VCaP (cell line): ENCODE measurements at regions not wholly inside any gene's neighbourhood (a gene's known extent, or its start where the extent isn't known, plus 50 kb on each side); places are given as distances from the start of the nearest gene placed in this dataset.
"Not testable (repeated sequence)": the region's sequence is repeated elsewhere in the genome, so short reads cannot be mapped to it uniquely, and the experiment has no call there.

Experiments used
- H3K27ac ChIP-seq: fragments of 450-650 bp; 2 replicates; pipeline ENCODE4 v1.5.1; 2017
- CTCF ChIP-seq: fragments of 450-650 bp; conservative IDR thresholded peaks from 2 replicates; pipeline ENCODE4 v1.5.1; 2017; ENCODE audit warnings: mild to moderate bottlenecking, moderate library complexity

DNA sequence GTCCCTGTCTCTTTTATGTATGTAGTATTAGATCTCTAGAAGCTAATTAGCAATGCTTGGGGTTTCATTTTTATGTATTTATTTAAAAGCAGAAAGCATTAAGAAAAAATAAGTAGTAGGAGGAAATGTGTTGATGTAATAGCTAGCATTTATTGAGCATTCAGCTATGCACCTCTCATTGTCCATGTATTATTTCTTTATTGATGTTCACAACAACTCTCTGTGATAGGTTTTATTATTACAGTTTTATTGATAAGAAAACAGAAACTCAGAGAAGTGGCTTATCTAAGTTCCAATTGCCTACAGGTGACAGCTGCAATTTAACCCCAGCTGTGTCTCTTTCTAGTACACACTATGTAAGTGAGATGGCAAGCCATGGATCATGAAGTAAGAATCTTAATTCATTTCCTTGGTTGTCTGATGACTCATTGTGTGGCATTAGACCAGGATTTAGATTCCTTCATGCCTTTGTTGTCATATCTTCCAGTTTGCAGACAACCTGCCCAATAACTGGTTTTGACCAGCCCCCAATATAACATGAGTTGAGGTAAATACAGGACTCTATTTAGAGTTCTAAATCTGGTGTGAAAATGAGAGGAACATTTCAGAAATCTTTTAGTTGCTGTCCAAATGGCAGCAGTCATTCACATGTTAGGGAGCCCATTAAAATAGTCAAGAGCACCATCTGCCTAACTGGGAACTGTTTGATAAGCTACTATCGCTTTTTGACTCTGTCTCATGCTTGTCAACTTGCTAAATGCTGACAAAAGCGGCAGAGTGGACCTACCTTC is 170.8 kb upstream of the PHACTR1 start:
- no peak for TF ChIP-seq CTCF
- H3K27ac ChIP-seq, result no peak overlapping the region

- TF ChIP-seq CTCF, result no peak
Measured at GRCh38 chr6:12546410-12547002, 170.1 kb upstream of the PHACTR1 start.

GRCh38 chr6:12548526-12548925 is 168.0 kb upstream of the PHACTR1 start:
- H3K27ac ChIP-seq, result no peak overlapping the region
- no peak for TF ChIP-seq CTCF

More at GRCh38 chr6:12546410-12547002, 170.1 kb upstream of the PHACTR1 start:
- H3K27ac ChIP-seq, result no peak overlapping the region

DNA sequence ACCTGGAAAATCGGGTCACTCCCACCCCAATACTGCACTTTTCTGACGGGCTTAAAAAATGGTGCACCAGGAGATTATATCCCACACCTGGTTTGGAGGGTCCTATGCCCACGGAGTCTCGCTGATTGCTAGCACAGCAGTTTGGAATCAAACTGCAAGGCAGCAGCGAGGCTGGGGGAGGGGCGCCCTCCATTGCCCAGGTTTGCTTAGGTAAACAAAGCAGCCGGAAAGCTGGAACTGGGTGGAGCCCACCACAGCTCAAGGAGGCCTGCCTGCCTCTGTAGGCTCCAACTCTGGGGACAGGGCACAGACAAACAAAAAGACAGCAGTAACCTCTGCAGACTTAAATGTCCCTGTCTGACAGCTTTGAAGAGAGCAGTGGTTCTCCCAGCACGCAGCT is 167.1 kb upstream of the PHACTR1 start:
- H3K27ac ChIP-seq, result not testable (repeated sequence)

DNA sequence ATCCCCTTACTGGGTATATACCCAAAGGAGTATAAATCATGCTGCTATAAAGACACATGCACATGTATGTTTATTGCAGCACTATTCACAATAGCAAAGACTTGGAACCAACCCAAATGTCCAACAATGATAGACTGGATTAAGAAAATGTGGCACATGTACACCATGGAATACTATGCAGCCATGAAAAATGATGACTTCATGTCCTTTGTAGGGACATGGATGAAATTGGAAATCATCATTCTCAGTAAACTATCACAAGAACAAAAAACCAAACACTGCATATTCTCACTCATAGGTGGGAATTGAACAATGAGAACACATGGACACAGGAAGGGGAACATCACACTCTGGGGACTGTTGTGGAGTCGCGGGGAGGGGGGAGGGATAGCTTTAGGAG is 161.7 kb upstream of the PHACTR1 start:
- H3K27ac ChIP-seq, result not testable (repeated sequence)

- H3K27ac ChIP-seq, result no peak overlapping the region
- TF ChIP-seq CTCF, result no peak
Measured at GRCh38 chr6:12555267-12555666, 161.3 kb upstream of the PHACTR1 start.

DNA sequence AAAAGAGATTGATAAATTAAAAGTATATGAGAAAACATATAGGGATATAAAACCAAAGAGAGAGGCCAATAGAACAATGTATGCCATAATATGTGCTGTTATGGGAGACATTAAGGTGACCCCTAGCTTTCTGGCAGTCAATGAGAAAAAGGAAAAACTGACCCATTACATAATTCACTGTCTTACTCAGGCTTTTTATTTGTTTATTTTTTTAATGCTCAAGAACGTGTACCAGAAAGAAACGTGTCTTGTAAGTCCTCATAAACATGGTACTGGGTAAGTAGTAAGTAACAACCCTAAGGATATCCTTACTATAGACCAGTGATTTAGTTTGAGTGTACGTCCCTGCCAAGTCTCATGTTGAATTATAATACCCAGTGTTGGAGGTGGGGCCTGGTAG is 160.8 kb upstream of the PHACTR1 start:
- no peak for TF ChIP-seq CTCF

DNA sequence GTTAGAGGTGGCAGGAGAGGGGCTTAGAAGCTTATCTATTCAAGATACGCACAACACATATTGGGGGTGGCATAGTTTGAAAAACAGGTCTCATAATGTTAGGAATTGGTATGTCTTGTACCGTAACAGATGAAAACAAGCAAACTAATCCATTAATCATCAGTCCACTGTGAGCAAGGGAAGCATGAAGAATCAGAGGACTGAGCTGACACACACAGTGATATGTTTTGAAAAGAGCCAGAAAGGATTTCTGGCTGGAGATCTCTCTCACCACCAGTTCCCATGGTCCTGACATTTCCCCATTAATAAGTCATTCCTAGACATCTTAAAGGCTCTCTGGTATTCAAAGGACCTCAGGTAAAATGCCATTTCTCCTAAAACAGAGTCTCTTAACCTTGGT is 158.8 kb upstream of the PHACTR1 start:
- no peak for TF ChIP-seq CTCF
- H3K27ac ChIP-seq, result no peak overlapping the region

More for the DNA sequence above, 160.8 kb upstream of the PHACTR1 start:
- no peak overlapping the region for H3K27ac ChIP-seq
